A673 (cell line): ENCODE measurements at regions not wholly inside any gene's neighbourhood (a gene's known extent, or its start where the extent isn't known, plus 50 kb on each side); places are given as distances from the start of the nearest gene placed in this dataset.

ENCODE experiments used
- BruUV-seq: library from RNA; stranded (reverse); fragments of 400-500 nt; replicated peaks from 2 replicates; lab custom pipeline; 2021; lab: Mats Ljungman, UMichigan
- CTCF ChIA-PET: fragments of 300-600 bp; sonication (Branson Sonifier 250); formaldehyde crosslinking; loops from one replicate; lab custom pipeline; 2022; ENCODE audit warnings: antibody characterized with exemption; lab: Charles Lee
- POLR2A ChIA-PET: fragments of 300-600 bp; sonication (Branson Sonifier 250); formaldehyde crosslinking; loops from one replicate; lab custom pipeline; 2022; ENCODE audit warnings: antibody characterized with exemption; ENCODE audit not compliant: low non-redundant PET; lab: Charles Lee
- DNase-seq: peaks from one replicate; pipeline ENCODE4 v3.0.0-alpha.2; 2015; ENCODE audit warnings: low spot score
- H3K27ac ChIP-seq: fragments of 200-600 bp; sonication (generic); 2 replicates; pipeline ENCODE4 v1.5.1; 2016; ENCODE audit warnings: mixed run types, low read depth, mild to moderate bottlenecking, mixed read lengths, antibody characterized with exemption, low read length; ENCODE audit not compliant: poor library complexity, severe bottlenecking
- H3K27me3 ChIP-seq: fragments of 200-600 bp; sonication (generic); replicated peaks from 2 replicates; pipeline ENCODE4 v1.6.1; 2017; ENCODE audit warnings: mixed run types, low read depth, mild to moderate bottlenecking, mixed read lengths, antibody characterized with exemption, low read length; ENCODE audit not compliant: insufficient read depth, poor library complexity
- H3K36me3 ChIP-seq: fragments of 200-600 bp; sonication (generic); 2 replicates; pipeline ENCODE4 v1.6.1; 2016; ENCODE audit warnings: mixed run types, mild to moderate bottlenecking, mixed read lengths, antibody characterized with exemption, low read length; ENCODE audit not compliant: insufficient read depth, poor library complexity, severe bottlenecking
- H3K4me1 ChIP-seq: fragments of 200-600 bp; sonication (generic); 2 replicates; pipeline ENCODE4 v1.6.1; 2017; ENCODE audit warnings: mixed run types, mild to moderate bottlenecking, mixed read lengths, antibody characterized with exemption, low read length; ENCODE audit not compliant: insufficient read depth, poor library complexity, severe bottlenecking
- H3K4me3 ChIP-seq: fragments of 200-600 bp; sonication (generic); 2 replicates; pipeline ENCODE4 v1.5.1; 2016; ENCODE audit warnings: low read depth, mixed run types, mild to moderate bottlenecking, mixed read lengths, low read length; ENCODE audit not compliant: poor library complexity, severe bottlenecking
- H3K9me3 ChIP-seq: fragments of 200-600 bp; sonication (generic); 2 replicates; pipeline ENCODE4 v1.6.1; 2016; ENCODE audit warnings: mixed run types, low read depth, mild to moderate bottlenecking, mixed read lengths, antibody characterized with exemption, low read length; ENCODE audit not compliant: poor library complexity, severe bottlenecking
- CTCF ChIP-seq: fragments of 300-800, 200-600 bp; sonication (generic); conservative IDR thresholded peaks from 2 replicates; pipeline ENCODE4 v1.5.1; 2017; ENCODE audit warnings: low read depth, mild to moderate bottlenecking, antibody characterized with exemption, low read length, moderate library complexity, mixed read lengths
- EZH2 ChIP-seq: fragments of 200-600 bp; sonication (generic); IDR thresholded peaks from 2 replicates; pipeline ENCODE4 v1.6.1; 2017; ENCODE audit warnings: borderline replicate concordance, low read depth, mild to moderate bottlenecking, mixed read lengths, antibody characterized with exemption, low read length; ENCODE audit not compliant: poor library complexity, severe bottlenecking
- intact Hi-C: fragments of 100-400 bp; cut with micrococcal nuclease; formaldehyde crosslinking; loops from one replicate; pipeline ENCODE4 v1.10.0; 2022; ENCODE audit not compliant: unreplicated experiment

GRCh38 chr4:124035364-124036041, 638.9 kb downstream of the SPRY1 start:
- CTCF ChIA-PET, result no interaction called here
- Histone ChIP-seq H3K9me3 (no peaks in the 10 kb centered on the region), H3K36me3 (no peaks in the 10 kb centered on the region), H3K4me1 (no peaks in the 10 kb centered on the region), H3K27ac (no peak overlapping the region), H3K27me3 (no peaks in the 10 kb centered on the region), H3K4me3 (no peak overlapping the region)
- no peak for DNase-seq
- intact Hi-C loops, result no loop called here
- POLR2A ChIA-PET, result no interaction called here
- no peak for TF ChIP-seq EZH2
- no peak for TF ChIP-seq CTCF
- no TSS peak for BruUV-seq

- H3K27ac ChIP-seq, result no peak overlapping the region
- no TSS peak for BruUV-seq
- no peaks in the 10 kb centered on the region for H3K27me3 ChIP-seq
- TF ChIP-seq CTCF, result no peak
- TF ChIP-seq EZH2, result no peak
- POLR2A ChIA-PET, result no interaction called here
- H3K4me3 ChIP-seq, result no peak overlapping the region
- H3K4me1 ChIP-seq, result no peaks in the 10 kb centered on the region
- CTCF ChIA-PET, result no interaction called here
- DNase-seq, result no peak
- no peaks in the 10 kb centered on the region for H3K9me3 ChIP-seq
- H3K36me3 ChIP-seq, result no peaks in the 10 kb centered on the region
- intact Hi-C loops, result no loop called here
These were observed 640.6 kb downstream of the SPRY1 start for GRCh38 chr4:124037236-124037635.

GRCh38 chr4:124044330-124044729, 647.7 kb downstream of the SPRY1 start:
- H3K4me3 ChIP-seq, result no peak overlapping the region
- no peaks in the 10 kb centered on the region for H3K4me1 ChIP-seq
- H3K36me3 ChIP-seq, result no peaks in the 10 kb centered on the region
- TF ChIP-seq EZH2, result no peak
- TF ChIP-seq CTCF, result no peak
- intact Hi-C loops, result no loop called here
- no peak for DNase-seq
- no peaks in the 10 kb centered on the region for H3K27me3 ChIP-seq
- no peaks in the 10 kb centered on the region for H3K9me3 ChIP-seq
- BruUV-seq, result no TSS peak
- POLR2A ChIA-PET, result no interaction called here
- H3K27ac ChIP-seq, result no peak overlapping the region
- CTCF ChIA-PET, result no interaction called here
